ENCODE measurements at regions not wholly inside any gene's neighbourhood (a gene's known extent, or its start where the extent isn't known, plus 50 kb on each side); places are given as distances from the start of the nearest gene placed in this dataset.

DNA sequence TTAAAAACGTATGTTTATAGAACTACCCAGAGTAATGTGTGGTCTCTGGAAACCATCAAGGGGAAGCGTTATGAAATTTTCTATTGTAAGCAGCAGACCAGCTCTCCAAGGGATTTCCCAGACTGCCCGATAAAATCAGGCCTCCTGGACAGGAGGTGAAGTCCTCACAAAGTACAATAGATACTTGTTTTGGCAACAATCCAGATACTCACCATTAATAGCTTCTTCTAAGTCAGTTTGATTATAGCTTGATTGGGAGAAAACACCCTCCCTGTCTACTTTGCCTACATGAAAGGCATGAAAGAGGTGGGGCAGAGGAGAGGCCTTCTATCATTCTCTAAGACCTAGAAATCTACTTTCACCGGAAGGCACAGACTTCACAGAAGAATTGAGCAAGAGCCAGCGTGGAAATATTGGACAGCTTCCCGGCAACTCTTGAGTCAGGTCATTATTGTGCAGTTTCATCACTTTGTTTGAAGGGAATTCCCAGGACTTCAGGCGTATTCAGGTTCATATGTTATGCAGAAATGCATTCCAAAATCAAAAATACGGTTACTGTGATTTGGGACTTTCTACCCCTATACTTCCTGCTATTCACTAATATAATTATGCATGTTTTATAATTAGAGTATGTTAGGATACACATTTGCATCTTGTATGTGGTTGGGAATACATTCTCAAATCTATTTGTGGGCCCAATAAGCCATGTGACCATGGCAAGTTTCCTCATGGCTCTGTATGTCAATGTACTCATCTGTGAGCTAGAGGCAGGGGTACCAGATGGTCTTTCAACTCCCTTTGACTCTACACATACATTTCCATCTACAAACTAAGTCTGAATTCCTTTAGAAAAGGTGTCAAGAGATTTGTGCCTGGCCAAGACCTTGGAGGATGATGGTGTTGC is 103.5 kb downstream of the CD47 start:
- intact Hi-C loops (cut with DNase I; ENCODE audit: low total_unique reads) = no loop called here
- no peak overlapping the region for H3K4me3 ChIP-seq (ENCODE audit: low read depth, poor library complexity, severe bottlenecking)
- WGBS, 2 donors = 13 to 15% methylated on average over 8 of the region's 8 CpGs
- DNase-seq (ENCODE audit: low spot score in 2 of 2) = peak; percentile 94 to 96
- TF ChIP-seq POLR2A (IDR thresholded peaks at IDR 0.05) = no peak
- TF ChIP-seq, protein P1, sequence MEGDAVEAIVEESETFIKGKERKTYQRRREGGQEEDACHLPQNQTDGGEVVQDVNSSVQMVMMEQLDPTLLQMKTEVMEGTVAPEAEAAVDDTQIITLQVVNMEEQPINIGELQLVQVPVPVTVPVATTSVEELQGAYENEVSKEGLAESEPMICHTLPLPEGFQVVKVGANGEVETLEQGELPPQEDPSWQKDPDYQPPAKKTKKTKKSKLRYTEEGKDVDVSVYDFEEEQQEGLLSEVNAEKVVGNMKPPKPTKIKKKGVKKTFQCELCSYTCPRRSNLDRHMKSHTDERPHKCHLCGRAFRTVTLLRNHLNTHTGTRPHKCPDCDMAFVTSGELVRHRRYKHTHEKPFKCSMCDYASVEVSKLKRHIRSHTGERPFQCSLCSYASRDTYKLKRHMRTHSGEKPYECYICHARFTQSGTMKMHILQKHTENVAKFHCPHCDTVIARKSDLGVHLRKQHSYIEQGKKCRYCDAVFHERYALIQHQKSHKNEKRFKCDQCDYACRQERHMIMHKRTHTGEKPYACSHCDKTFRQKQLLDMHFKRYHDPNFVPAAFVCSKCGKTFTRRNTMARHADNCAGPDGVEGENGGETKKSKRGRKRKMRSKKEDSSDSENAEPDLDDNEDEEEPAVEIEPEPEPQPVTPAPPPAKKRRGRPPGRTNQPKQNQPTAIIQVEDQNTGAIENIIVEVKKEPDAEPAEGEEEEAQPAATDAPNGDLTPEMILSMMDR (IDR thresholded peaks at IDR 0.05) = no peak

DNA sequence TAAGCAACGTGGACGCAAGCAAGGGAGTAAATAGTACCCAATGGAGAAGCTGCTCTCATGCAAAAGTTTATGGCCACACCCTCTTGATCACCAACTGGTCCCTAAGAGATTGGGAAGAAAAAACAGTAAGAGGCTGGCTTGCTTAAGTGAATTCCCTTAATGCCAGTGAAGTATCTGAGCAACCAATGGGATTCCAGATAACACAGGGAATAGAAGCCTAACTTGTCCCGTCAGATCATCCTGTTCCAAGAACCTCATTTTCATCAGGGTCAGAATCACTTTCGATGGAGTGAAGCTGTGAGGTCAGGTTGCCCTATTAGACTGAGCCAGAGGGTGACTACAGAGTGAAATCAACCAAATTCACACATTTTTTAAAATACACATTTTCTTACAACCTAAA is 104.3 kb downstream of the CD47 start:
- no peak overlapping the region for H3K4me3 ChIP-seq (ENCODE audit: low read depth, poor library complexity, severe bottlenecking)

DNA sequence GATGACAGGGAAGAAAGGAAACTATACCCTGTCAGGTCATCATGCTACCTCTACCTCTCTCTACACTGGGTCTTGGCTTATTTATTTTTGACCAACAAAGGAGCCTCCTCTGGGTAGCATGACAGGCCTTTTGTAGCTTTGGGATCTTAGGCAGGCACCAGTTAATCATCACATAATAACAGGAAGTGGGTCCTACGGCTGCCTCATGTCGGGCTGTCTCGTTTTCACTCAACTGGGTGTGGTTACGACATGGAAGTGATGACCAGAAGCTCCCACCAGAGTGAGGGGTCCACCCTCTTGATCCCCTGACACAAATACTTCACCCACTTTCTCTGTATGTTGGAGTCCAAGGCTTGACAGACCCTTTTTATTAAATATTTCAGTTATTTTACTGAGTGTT is 105.3 kb downstream of the CD47 start:
- H3K4me3 ChIP-seq (ENCODE audit: low read depth, poor library complexity, severe bottlenecking) = no peak overlapping the region
- TF ChIP-seq POLR2A (IDR thresholded peaks at IDR 0.05) = no peak
- TF ChIP-seq, protein P1 (IDR thresholded peaks at IDR 0.05) = no peak
- intact Hi-C loops (cut with DNase I; ENCODE audit: low total_unique reads) = no loop called here
- 56 to 76% methylated on average over 4 of the region's 4 CpGs for WGBS, 2 donors
- DNase-seq (ENCODE audit: low spot score in 2 of 2) = no peak

More for the DNA sequence above, 104.3 kb downstream of the CD47 start:
- no peak for TF ChIP-seq POLR2A (IDR thresholded peaks at IDR 0.05)
- TF ChIP-seq, protein P1 (IDR thresholded peaks at IDR 0.05) = no peak
- intact Hi-C loops (cut with DNase I; ENCODE audit: low total_unique reads) = no loop called here
- DNase-seq (ENCODE audit: low spot score in 2 of 2) = no peak
- 24 to 36% methylated on average over 4 of the region's 4 CpGs for WGBS, 2 donors

DNA sequence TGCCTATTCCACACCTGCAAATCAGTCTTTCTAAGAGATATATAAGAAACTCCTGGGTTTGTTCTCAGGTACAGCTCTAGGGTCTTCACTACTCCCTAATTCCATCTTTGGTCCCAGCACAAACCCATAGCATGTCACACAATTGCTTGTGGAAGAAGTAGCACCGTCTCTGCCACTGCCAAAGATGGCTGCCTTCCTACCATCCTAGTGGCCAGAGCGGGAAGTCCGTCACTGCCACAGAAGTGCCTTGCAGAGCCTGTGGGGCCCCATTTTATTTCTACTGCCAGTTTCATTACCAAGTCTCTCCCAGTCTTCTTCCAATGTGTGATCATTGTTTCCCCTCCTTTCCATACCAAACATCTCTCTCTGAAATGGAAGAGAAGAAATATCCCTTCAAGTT is 107.6 kb downstream of the CD47 start:
- DNase-seq (ENCODE audit: low spot score in 2 of 2) = no peak
- 94 to 95% methylated on average over 3 of the region's 3 CpGs for WGBS, 2 donors
- no peak for TF ChIP-seq POLR2A (IDR thresholded peaks at IDR 0.05)
- TF ChIP-seq, protein P1 (IDR thresholded peaks at IDR 0.05) = no peak
- intact Hi-C loops (cut with DNase I; ENCODE audit: low total_unique reads) = no loop called here
- H3K4me3 ChIP-seq (ENCODE audit: low read depth, poor library complexity, severe bottlenecking) = no peak overlapping the region

DNA sequence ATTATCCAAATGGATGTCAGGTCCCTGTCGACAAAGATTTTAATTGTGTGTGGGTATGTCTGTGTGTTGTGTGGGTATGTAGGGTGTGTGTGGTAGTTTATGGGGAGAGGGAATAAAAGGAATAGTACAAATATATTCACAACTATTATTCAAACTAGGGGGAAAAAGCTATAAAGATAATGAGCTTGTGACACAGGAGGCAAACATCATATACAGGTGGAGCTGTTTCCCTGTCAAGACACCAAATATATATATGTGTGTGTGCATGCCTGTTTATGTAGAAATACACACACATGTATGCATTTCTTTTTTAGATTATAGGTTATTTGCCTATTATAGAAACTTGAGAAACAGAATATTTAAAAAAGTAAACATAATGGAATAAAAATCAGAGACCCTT is 108.7 kb downstream of the CD47 start:
- WGBS, 2 donors = 32 to 40% methylated on average over 1 of the region's 1 CpG
- intact Hi-C loops (cut with DNase I; ENCODE audit: low total_unique reads) = no loop called here
- no peak for DNase-seq (ENCODE audit: low spot score in 2 of 2)
- TF ChIP-seq POLR2A (IDR thresholded peaks at IDR 0.05) = no peak
- TF ChIP-seq, protein P1 (IDR thresholded peaks at IDR 0.05) = no peak
- no peak overlapping the region for H3K4me3 ChIP-seq (ENCODE audit: low read depth, poor library complexity, severe bottlenecking)

Data from lower leg skin (tissue), 4 donors.